MG63 (cell line): ENCODE measurements at regions not wholly inside any gene's neighbourhood (a gene's known extent, or its start where the extent isn't known, plus 50 kb on each side); places are given as distances from the start of the nearest gene placed in this dataset.
"Not testable (repeated sequence)": the region's sequence is repeated elsewhere in the genome, so short reads cannot be mapped to it uniquely, and the experiment has no call there.

ENCODE experiments used
- DNase-seq: peaks from one replicate; pipeline ENCODE4 v3.0.0-alpha.2; 2020
- H3K27me3 ChIP-seq: fragments of 250-450 bp; sonication (Bioruptor Pico); 2 replicates; pipeline ENCODE4 v1.5.1; 2020; ENCODE audit warnings: mild to moderate bottlenecking, moderate library complexity
- H3K36me3 ChIP-seq: fragments of 250-450 bp; sonication (Bioruptor Pico); 2 replicates; pipeline ENCODE4 v1.5.1; 2020; ENCODE audit warnings: mild to moderate bottlenecking, moderate library complexity
- H3K4me3 ChIP-seq: fragments of 250-450 bp; sonication (Bioruptor Pico); 2 replicates; pipeline ENCODE4 v1.5.1; 2020; ENCODE audit warnings: mild to moderate bottlenecking, moderate library complexity
- H3K9me3 ChIP-seq: fragments of 250-450 bp; sonication (Bioruptor Pico); 2 replicates; pipeline ENCODE4 v1.5.1; 2020; ENCODE audit warnings: mild to moderate bottlenecking, moderate library complexity

- Histone ChIP-seq H3K27me3 (no peaks in the 10 kb centered on the region), H3K4me3 (no peak overlapping the region), H3K36me3 (no peaks in the 10 kb centered on the region), H3K9me3 (no peaks in the 10 kb centered on the region)
- no peak for DNase-seq
These were observed 1380.6 kb downstream of the CDH8 start for GRCh38 chr16:60655514-60656153.

GRCh38 chr16:60651346-60651745 lies 1384.9 kb downstream of the CDH8 start:
- no peak for DNase-seq
- H3K27me3 ChIP-seq, result no peaks in the 10 kb centered on the region
- H3K4me3 ChIP-seq, result no peak overlapping the region
- no peaks in the 10 kb centered on the region for H3K36me3 ChIP-seq
- H3K9me3 ChIP-seq, result no peaks in the 10 kb centered on the region

- Histone ChIP-seq H3K36me3 (no peaks in the 10 kb centered on the region), H3K4me3 (no peak overlapping the region), H3K27me3 (no peaks in the 10 kb centered on the region), H3K9me3 (no peaks in the 10 kb centered on the region)
- no peak for DNase-seq
These were observed 1387.9 kb downstream of the CDH8 start for GRCh38 chr16:60648290-60648689.

GRCh38 chr16:60647388-60647787 lies 1388.8 kb downstream of the CDH8 start:
- H3K27me3 ChIP-seq, H3K4me3 ChIP-seq, DNase-seq: not testable (repeated sequence)

GRCh38 chr16:60646631-60647030 lies 1389.6 kb downstream of the CDH8 start:
- no peaks in the 10 kb centered on the region for H3K27me3 ChIP-seq
- H3K4me3 ChIP-seq, result no peak overlapping the region
- DNase-seq, result no peak
- H3K36me3 ChIP-seq, result no peaks in the 10 kb centered on the region
- no peaks in the 10 kb centered on the region for H3K9me3 ChIP-seq

More at GRCh38 chr16:60647388-60647787, 1388.8 kb downstream of the CDH8 start:
- not testable (repeated sequence) for H3K36me3 ChIP-seq, H3K9me3 ChIP-seq

GRCh38 chr16:60645541-60645940 lies 1390.7 kb downstream of the CDH8 start:
- Histone ChIP-seq H3K4me3 (no peak overlapping the region), H3K9me3 (no peaks in the 10 kb centered on the region), H3K27me3 (no peaks in the 10 kb centered on the region), H3K36me3 (no peaks in the 10 kb centered on the region)
- no peak for DNase-seq

GRCh38 chr16:60642956-60643355 lies 1393.3 kb downstream of the CDH8 start:
- H3K4me3 ChIP-seq, result no peak overlapping the region
- DNase-seq, result no peak
- H3K9me3 ChIP-seq, result no peaks in the 10 kb centered on the region
- H3K36me3 ChIP-seq, result no peaks in the 10 kb centered on the region
- no peaks in the 10 kb centered on the region for H3K27me3 ChIP-seq

GRCh38 chr16:60641067-60641665 lies 1395.1 kb downstream of the CDH8 start:
- no peaks in the 10 kb centered on the region for H3K9me3 ChIP-seq
- no peak overlapping the region for H3K4me3 ChIP-seq
- no peaks in the 10 kb centered on the region for H3K36me3 ChIP-seq

GRCh38 chr16:60640038-60640437 lies 1396.2 kb downstream of the CDH8 start:
- no peak for DNase-seq
- H3K4me3 ChIP-seq, result no peak overlapping the region
- no peaks in the 10 kb centered on the region for H3K9me3 ChIP-seq
- no peaks in the 10 kb centered on the region for H3K27me3 ChIP-seq
- H3K36me3 ChIP-seq, result no peaks in the 10 kb centered on the region

More at GRCh38 chr16:60641067-60641665, 1395.1 kb downstream of the CDH8 start:
- no peaks in the 10 kb centered on the region for H3K27me3 ChIP-seq
- no peak for DNase-seq

GRCh38 chr16:60636636-60637035 lies 1399.6 kb downstream of the CDH8 start:
- not testable (repeated sequence) for H3K4me3 ChIP-seq, H3K27me3 ChIP-seq, H3K36me3 ChIP-seq, H3K9me3 ChIP-seq, DNase-seq

GRCh38 chr16:60636117-60636516 lies 1400.1 kb downstream of the CDH8 start:
- Histone ChIP-seq H3K4me3 (no peak overlapping the region), H3K27me3 (no peaks in the 10 kb centered on the region), H3K9me3 (0 out of 2 replicates have a peak, but pooled peaks cover 2% of the 10 kb centered on the region), H3K36me3 (no peaks in the 10 kb centered on the region)
- DNase-seq, result no peak

GRCh38 chr16:60635548-60635947 lies 1400.7 kb downstream of the CDH8 start:
- H3K4me3 ChIP-seq, result no peak overlapping the region
- H3K9me3 ChIP-seq, result 0 out of 2 replicates have a peak, but pooled peaks cover 2% of the 10 kb centered on the region
- no peaks in the 10 kb centered on the region for H3K27me3 ChIP-seq
- no peak for DNase-seq
- no peaks in the 10 kb centered on the region for H3K36me3 ChIP-seq

- no peaks in the 10 kb centered on the region for H3K27me3 ChIP-seq
- no peak for DNase-seq
- H3K4me3 ChIP-seq, result no peak overlapping the region
- no peaks in the 10 kb centered on the region for H3K9me3 ChIP-seq
- H3K36me3 ChIP-seq, result no peaks in the 10 kb centered on the region
These were observed 1424.4 kb downstream of the CDH8 start for GRCh38 chr16:60611844-60612243.

GRCh38 chr16:60608971-60609370 lies 1427.3 kb downstream of the CDH8 start:
- no peaks in the 10 kb centered on the region for H3K36me3 ChIP-seq
- DNase-seq, result no peak
- no peaks in the 10 kb centered on the region for H3K9me3 ChIP-seq
- H3K4me3 ChIP-seq, result no peak overlapping the region
- H3K27me3 ChIP-seq, result no peaks in the 10 kb centered on the region

- H3K9me3 ChIP-seq, H3K36me3 ChIP-seq, H3K4me3 ChIP-seq, DNase-seq, H3K27me3 ChIP-seq: not testable (repeated sequence)
These were observed 1430.6 kb downstream of the CDH8 start for GRCh38 chr16:60605652-60606051.

- H3K4me3 ChIP-seq, result no peak overlapping the region
- DNase-seq, result no peak
These were observed 1431.1 kb downstream of the CDH8 start for GRCh38 chr16:60605176-60605575.

GRCh38 chr16:60586493-60586892 lies 1449.7 kb downstream of the CDH8 start:
- no peak for DNase-seq
- Histone ChIP-seq H3K4me3 (no peak overlapping the region), H3K27me3 (no peaks in the 10 kb centered on the region), H3K9me3 (no peaks in the 10 kb centered on the region), H3K36me3 (no peaks in the 10 kb centered on the region)

More at GRCh38 chr16:60605176-60605575, 1431.1 kb downstream of the CDH8 start:
- Histone ChIP-seq H3K36me3 (no peaks in the 10 kb centered on the region), H3K9me3 (no peaks in the 10 kb centered on the region), H3K27me3 (no peaks in the 10 kb centered on the region)

GRCh38 chr16:60582528-60582927 lies 1453.7 kb downstream of the CDH8 start:
- DNase-seq, result no peak
- Histone ChIP-seq H3K4me3 (no peak overlapping the region), H3K27me3 (no peaks in the 10 kb centered on the region), H3K36me3 (no peaks in the 10 kb centered on the region), H3K9me3 (no peaks in the 10 kb centered on the region)
